SU-DHL-6 (cell line): ENCODE measurements at regions not wholly inside any gene's neighbourhood (a gene's known extent, or its start where the extent isn't known, plus 50 kb on each side); places are given as distances from the start of the nearest gene placed in this dataset.

ENCODE experiments used
- CTCF ChIP-seq: fragments of 200-600 bp; sonication (generic); IDR thresholded peaks from one replicate; pipeline ENCODE4 v1.5.1; 2017; ENCODE audit warnings: antibody characterized with exemption, mild to moderate bottlenecking, low read length, moderate library complexity; ENCODE audit not compliant: insufficient read depth, poor library complexity, severe bottlenecking
- EZH2phosphoT487 ChIP-seq: fragments of 200-600 bp; sonication (generic), shearing (Covaris generic); conservative IDR thresholded peaks from 2 replicates; pipeline ENCODE4 v1.6.1; 2018; ENCODE audit warnings: mild to moderate bottlenecking, antibody characterized with exemption, low read length, moderate library complexity, mixed read lengths

DNA sequence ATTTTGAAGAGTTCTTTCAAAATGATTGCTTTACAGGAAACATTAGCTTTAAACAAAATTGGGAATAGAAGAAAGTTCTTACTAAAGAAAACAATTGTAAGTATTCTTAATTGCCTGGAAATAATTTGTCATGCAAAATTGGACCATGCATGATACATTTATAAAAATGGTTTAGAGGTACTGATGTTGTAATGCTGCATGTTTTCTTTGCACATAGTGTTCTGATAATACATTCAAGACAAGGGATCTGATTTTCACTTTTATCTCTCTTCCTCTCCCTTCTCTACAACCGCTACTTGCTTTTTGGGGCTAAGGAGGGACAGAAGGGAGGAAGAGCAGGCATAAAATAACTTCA lies 211.6 kb upstream of the MPDZ start:
- no peak for TF ChIP-seq CTCF
- no peak for TF ChIP-seq EZH2phosphoT487
